ENCODE measurements at regions not wholly inside any gene's neighbourhood (a gene's known extent, or its start where the extent isn't known, plus 50 kb on each side); places are given as distances from the start of the nearest gene placed in this dataset.

DNA sequence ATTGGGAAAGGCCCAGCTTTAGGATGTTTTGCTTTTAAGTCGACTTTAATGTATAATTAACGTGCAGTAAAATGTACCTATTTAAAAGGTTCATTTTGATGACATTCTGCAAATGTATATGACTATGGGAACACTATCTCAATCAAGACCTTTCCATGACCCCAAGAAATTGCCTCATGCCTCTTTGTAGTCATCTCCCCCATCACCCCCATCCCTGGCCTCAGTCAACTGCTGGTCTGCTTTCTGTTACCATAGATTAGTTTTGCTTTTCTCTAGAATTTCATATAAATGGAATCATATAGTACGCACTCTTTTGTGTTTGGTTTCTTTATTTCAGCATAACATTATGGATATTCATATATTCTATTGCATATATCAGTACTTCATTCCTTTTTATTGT, 80.7 kb upstream of the C9orf72 start:
- ATAC-seq (ENCODE audit: low read depth) (no peak), DNase-seq (no peak)
- in situ Hi-C loops (cut with MboI; ENCODE audit: low sequenced_read_pairs) = no loop called here
- no peak overlapping the region for H3K14ac ChIP-seq (replicated peaks; ENCODE audit: low read depth, low read length)
- H3K4me2 ChIP-seq (ENCODE audit: low read depth, low read length) = no peak overlapping the region
- intact Hi-C loops (cut with micrococcal nuclease) = no loop called here
- H2BK5ac ChIP-seq (ENCODE audit: low read depth, low read length, poor library complexity, severe bottlenecking) = no peak overlapping the region
- no peaks in the 10 kb centered on the region for H3K36me3 ChIP-seq (ENCODE audit: control insufficient read depth, insufficient read depth, low read length)
- H3K18ac ChIP-seq (ENCODE audit: low read depth, low read length) = no peak overlapping the region
- H2AFZ ChIP-seq (replicated peaks; ENCODE audit: low read length, poor library complexity) = no peak overlapping the region
- no peak overlapping the region for H3K23ac ChIP-seq (ENCODE audit: low read depth, low read length)
- no peaks in the 10 kb centered on the region for H3K9me3 ChIP-seq (ENCODE audit: control insufficient read depth, insufficient read depth, low read length)
- H3K4me1 ChIP-seq (ENCODE audit: control insufficient read depth, insufficient read depth, low read length) = no peaks in the 10 kb centered on the region
- no peak overlapping the region for H3K4ac ChIP-seq (ENCODE audit: low read depth, low read length)
- POLR2A ChIA-PET (ENCODE audit: unreplicated experiment) = no interaction called here
- CTCF ChIA-PET = no interaction called here
- no peak overlapping the region for H3K56ac ChIP-seq (ENCODE audit: extremely low read depth, insufficient read depth, low read length)
- no peak overlapping the region for H2AK5ac ChIP-seq (ENCODE audit: low read depth, low read length)
- H3K4me3 ChIP-seq (ENCODE audit: insufficient read depth, low read depth, low read length) = no peak overlapping the region
- dilution Hi-C loops (cut with HindIII; ENCODE audit: low sequenced_read_pairs, unreplicated experiment) = no loop called here
- no peak overlapping the region for H3K9ac ChIP-seq (ENCODE audit: low read depth, low read length)
- H2BK120ac ChIP-seq (ENCODE audit: low read depth, low read length) = no peak overlapping the region
- no peak overlapping the region for H4K8ac ChIP-seq (ENCODE audit: low read depth in 2 of 2, low read length in 2 of 2)
- no peak overlapping the region for H4K91ac ChIP-seq (ENCODE audit: insufficient read depth, low read depth, low read length)
- H3K27me3 ChIP-seq (ENCODE audit: control insufficient read depth, insufficient read depth, low read length) = no peaks in the 10 kb centered on the region
- no peak overlapping the region for H2BK20ac ChIP-seq (ENCODE audit: low read depth, low read length)
- H4K5ac ChIP-seq (ENCODE audit: low read depth, low read length) = no peak overlapping the region
- H3K9me1 ChIP-seq (ENCODE audit: insufficient read depth, low read length) = no peaks in the 10 kb centered on the region
- no peak for TF ChIP-seq RAD21 (IDR thresholded peaks at IDR 0.05; ENCODE audit: low read length)
- no peak for TF ChIP-seq SMC3 (IDR thresholded peaks at IDR 0.05; ENCODE audit: low read depth, low read length)
- TF ChIP-seq BHLHE40 (IDR thresholded peaks at IDR 0.05; ENCODE audit: low read depth, low read length) = no peak
- TF ChIP-seq, protein P1, sequence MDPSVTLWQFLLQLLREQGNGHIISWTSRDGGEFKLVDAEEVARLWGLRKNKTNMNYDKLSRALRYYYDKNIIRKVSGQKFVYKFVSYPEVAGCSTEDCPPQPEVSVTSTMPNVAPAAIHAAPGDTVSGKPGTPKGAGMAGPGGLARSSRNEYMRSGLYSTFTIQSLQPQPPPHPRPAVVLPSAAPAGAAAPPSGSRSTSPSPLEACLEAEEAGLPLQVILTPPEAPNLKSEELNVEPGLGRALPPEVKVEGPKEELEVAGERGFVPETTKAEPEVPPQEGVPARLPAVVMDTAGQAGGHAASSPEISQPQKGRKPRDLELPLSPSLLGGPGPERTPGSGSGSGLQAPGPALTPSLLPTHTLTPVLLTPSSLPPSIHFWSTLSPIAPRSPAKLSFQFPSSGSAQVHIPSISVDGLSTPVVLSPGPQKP (IDR thresholded peaks at IDR 0.05; ENCODE audit: borderline replicate concordance, low read depth, low read length) = no peak
- TF ChIP-seq, protein P2, sequence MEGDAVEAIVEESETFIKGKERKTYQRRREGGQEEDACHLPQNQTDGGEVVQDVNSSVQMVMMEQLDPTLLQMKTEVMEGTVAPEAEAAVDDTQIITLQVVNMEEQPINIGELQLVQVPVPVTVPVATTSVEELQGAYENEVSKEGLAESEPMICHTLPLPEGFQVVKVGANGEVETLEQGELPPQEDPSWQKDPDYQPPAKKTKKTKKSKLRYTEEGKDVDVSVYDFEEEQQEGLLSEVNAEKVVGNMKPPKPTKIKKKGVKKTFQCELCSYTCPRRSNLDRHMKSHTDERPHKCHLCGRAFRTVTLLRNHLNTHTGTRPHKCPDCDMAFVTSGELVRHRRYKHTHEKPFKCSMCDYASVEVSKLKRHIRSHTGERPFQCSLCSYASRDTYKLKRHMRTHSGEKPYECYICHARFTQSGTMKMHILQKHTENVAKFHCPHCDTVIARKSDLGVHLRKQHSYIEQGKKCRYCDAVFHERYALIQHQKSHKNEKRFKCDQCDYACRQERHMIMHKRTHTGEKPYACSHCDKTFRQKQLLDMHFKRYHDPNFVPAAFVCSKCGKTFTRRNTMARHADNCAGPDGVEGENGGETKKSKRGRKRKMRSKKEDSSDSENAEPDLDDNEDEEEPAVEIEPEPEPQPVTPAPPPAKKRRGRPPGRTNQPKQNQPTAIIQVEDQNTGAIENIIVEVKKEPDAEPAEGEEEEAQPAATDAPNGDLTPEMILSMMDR (conservative IDR thresholded peaks at IDR 0.05; ENCODE audit: low read depth, low read length) = no peak
- TF ChIP-seq, protein P3, sequence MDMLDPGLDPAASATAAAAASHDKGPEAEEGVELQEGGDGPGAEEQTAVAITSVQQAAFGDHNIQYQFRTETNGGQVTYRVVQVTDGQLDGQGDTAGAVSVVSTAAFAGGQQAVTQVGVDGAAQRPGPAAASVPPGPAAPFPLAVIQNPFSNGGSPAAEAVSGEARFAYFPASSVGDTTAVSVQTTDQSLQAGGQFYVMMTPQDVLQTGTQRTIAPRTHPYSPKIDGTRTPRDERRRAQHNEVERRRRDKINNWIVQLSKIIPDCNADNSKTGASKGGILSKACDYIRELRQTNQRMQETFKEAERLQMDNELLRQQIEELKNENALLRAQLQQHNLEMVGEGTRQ (IDR thresholded peaks at IDR 0.05; ENCODE audit: low read depth, low read length) = no peak
- no peak for TF ChIP-seq NFE2L2 (IDR thresholded peaks at IDR 0.05; ENCODE audit: low read depth, low read length)
- TF ChIP-seq RCOR1 (IDR thresholded peaks at IDR 0.05; ENCODE audit: insufficient replicate concordance, low read length) = no peak
- TF ChIP-seq POLR2A (IDR thresholded peaks at IDR 0.05; ENCODE audit: low read depth, low read length) = no peak
- TF ChIP-seq MAFK (IDR thresholded peaks at IDR 0.05; ENCODE audit: low read depth, low read length) = no peak
- no peak for TF ChIP-seq RFX5 (IDR thresholded peaks at IDR 0.05; ENCODE audit: low read depth, low read length)
- no peak for TF ChIP-seq CHD1 (IDR thresholded peaks at IDR 0.05; ENCODE audit: low read depth, low read length)
- no peak for TF ChIP-seq FOS (IDR thresholded peaks at IDR 0.05; ENCODE audit: low read depth, low read length)
- TF ChIP-seq MAZ (IDR thresholded peaks at IDR 0.05; ENCODE audit: borderline replicate concordance, low read depth, low read length) = no peak
- no peak for TF ChIP-seq MXI1 (IDR thresholded peaks at IDR 0.05; ENCODE audit: borderline replicate concordance, low read depth, low read length)
- TF ChIP-seq CEBPB (IDR thresholded peaks at IDR 0.05; ENCODE audit: low read depth, low read length) = no peak
- WGBS, 2 experiments (ENCODE audit: extremely low coverage in 2 of 2, insufficient read length in 1 of 2) = no CpG with 5 or more reads among the region's 3 CpGs
- H2AK9ac ChIP-seq (replicated peaks; ENCODE audit: low read depth, low read length, poor library complexity) = no peak overlapping the region
- H3K79me1 ChIP-seq (ENCODE audit: low read depth in 1 of 2, low read length in 2 of 2) = no peaks in the 10 kb centered on the region
- H4K20me1 ChIP-seq (ENCODE audit: insufficient read depth, low read length) = no peaks in the 10 kb centered on the region
- no TSS peak for BruUV-seq (replicated peaks)
- H2BK15ac ChIP-seq (ENCODE audit: low read depth, low read length) = no peak overlapping the region
- no peak overlapping the region for H3K27ac ChIP-seq (ENCODE audit: insufficient read depth, low read length)
